ENCODE measurements at regions not wholly inside any gene's neighbourhood (a gene's known extent, or its start where the extent isn't known, plus 50 kb on each side); places are given as distances from the start of the nearest gene placed in this dataset.

- TF ChIP-seq CTCF (IDR thresholded peaks at IDR 0.05): no peak
Observed at GRCh38 chr4:135207531-135207930, 1005.9 kb upstream of the PABPC4L start.

- no peak for TF ChIP-seq CTCF (IDR thresholded peaks at IDR 0.05)
Observed at GRCh38 chr4:135204311-135204710, 1002.7 kb upstream of the PABPC4L start.

- no peak for TF ChIP-seq CTCF (IDR thresholded peaks at IDR 0.05)
Observed at GRCh38 chr4:135201081-135201480, 999.5 kb upstream of the PABPC4L start.

- TF ChIP-seq CTCF (IDR thresholded peaks at IDR 0.05): no peak
Observed at GRCh38 chr4:135197641-135198040, 996.1 kb upstream of the PABPC4L start.

- TF ChIP-seq CTCF (IDR thresholded peaks at IDR 0.05): no peak
Observed at GRCh38 chr4:135194477-135194876, 992.9 kb upstream of the PABPC4L start.

- no peak for TF ChIP-seq CTCF (IDR thresholded peaks at IDR 0.05)
Observed at GRCh38 chr4:135192751-135193535, 991.4 kb upstream of the PABPC4L start.

GRCh38 chr4:135191596-135191995, 990.0 kb upstream of the PABPC4L start:
- no peak for TF ChIP-seq CTCF (IDR thresholded peaks at IDR 0.05)

GRCh38 chr4:135186002-135186401, 984.4 kb upstream of the PABPC4L start:
- TF ChIP-seq CTCF (IDR thresholded peaks at IDR 0.05): no peak
